SU-DHL-6 (cell line): ENCODE measurements at regions not wholly inside any gene's neighbourhood (a gene's known extent, or its start where the extent isn't known, plus 50 kb on each side); places are given as distances from the start of the nearest gene placed in this dataset.

Source experiments
- CTCF ChIP-seq: fragments of 200-600 bp; sonication (generic); IDR thresholded peaks from one replicate; pipeline ENCODE4 v1.5.1; 2017; ENCODE audit warnings: antibody characterized with exemption, mild to moderate bottlenecking, low read length, moderate library complexity; ENCODE audit not compliant: insufficient read depth, poor library complexity, severe bottlenecking
- EZH2phosphoT487 ChIP-seq: fragments of 200-600 bp; sonication (generic), shearing (Covaris generic); conservative IDR thresholded peaks from 2 replicates; pipeline ENCODE4 v1.6.1; 2018; ENCODE audit warnings: mild to moderate bottlenecking, antibody characterized with exemption, low read length, moderate library complexity, mixed read lengths

GRCh38 chr11:67732045-67732787, 57.8 kb upstream of the ALDH3B2 start:
- TF ChIP-seq CTCF (no peak), EZH2phosphoT487 (no peak)
